Right lobe of liver (tissue), 6 donors: ENCODE measurements at regions not wholly inside any gene's neighbourhood (a gene's known extent, or its start where the extent isn't known, plus 50 kb on each side); places are given as distances from the start of the nearest gene placed in this dataset.
A peak's percentile ranks its signal among the peaks of the same experiment; 100 is the strongest.

Experiments used
- ATAC-seq, 4 donors: fragments of 200-7000 bp; cut with Tn5 transposase; one replicate each; pipeline ENCODE4 v1.9.1; 2020; ENCODE audit warnings: mild to moderate bottlenecking in 4 of 4, moderate library complexity in 4 of 4
- DNase-seq, 3 donors: peaks; one replicate each; pipeline ENCODE4 v3.0.0-alpha.2; 2020
- H3K27ac ChIP-seq, 3 donors: fragments of 200-600 bp; one replicate each; pipeline ENCODE4 v1.8.0; 2022
- H3K27me3 ChIP-seq, 2 donors: fragments of 200-600 bp; one replicate each; pipeline ENCODE4 v1.8.0; 2022
- H3K36me3 ChIP-seq, 4 donors: fragments of 200-600 bp; sonication (generic) in 1 of 4; one replicate each; pipeline versions ENCODE4 v1.5.1 to v1.8.0; 2017 to 2022; ENCODE audit warnings: control low read depth in 1 of 4
- H3K4me1 ChIP-seq, 4 donors: fragments of 200-600 bp; sonication (generic) in 1 of 4; one replicate each; pipeline versions ENCODE4 v1.5.1 to v1.8.0; 2017 to 2022; ENCODE audit warnings: control low read depth in 1 of 4
- H3K4me3 ChIP-seq, 3 donors: fragments of 200-600 bp; one replicate each; pipeline ENCODE4 v1.8.0; 2022
- H3K9me3 ChIP-seq, 4 donors: fragments of 200-600 bp; sonication (generic) in 1 of 4; one replicate each; pipeline versions ENCODE4 v1.5.1 to v1.8.0; 2017 to 2022; ENCODE audit warnings: control low read depth in 1 of 4
- POLR2A ChIP-seq: fragments of 450-650 bp; IDR thresholded peaks from one replicate; pipeline ENCODE4 v1.6.1; 2017; ENCODE audit warnings: antibody characterized with exemption, mild to moderate bottlenecking
- WGBS: methylation state at CpG from one replicate; pipeline ENCODE4 v1.1.6; 2018; ENCODE audit warnings: low coverage, low lambda C conversion rate; ENCODE audit not compliant: insufficient coverage; ENCODE audit errors: missing lambda C conversion rate; 5-methylcytosine and 5-hydroxymethylcytosine counted together
- intact Hi-C, 2 donors: fragments of 100-400 bp; cut with DNase I; formaldehyde crosslinking; loops; one replicate each; pipeline versions ENCODE4 v1.11.2 to v1.14.1; 2022
- TF ChIP-seq, protein P1 (sequence below), 4 donors: fragments of 200-600 bp in 3 of 4; fragments of 450-650 bp in 1 of 4; IDR thresholded peaks; one replicate each; pipeline versions ENCODE4 v1.5.1 to v1.8.0; 2016 to 2022; ENCODE audit warnings: antibody characterized with exemption in 4 of 4, mild to moderate bottlenecking in 2 of 4
- donor health status: DM: no; HTN: yes; CAD: no.
- donor health status: DM: no; HTN: no; CAD: no.
- donor health status: DM: no; HTN: no; CAD: no.
- donor health status: DM: no; HTN: yes; CAD: no.
- donor health status: DM: no; HTN: yes; CAD: no.

DNA sequence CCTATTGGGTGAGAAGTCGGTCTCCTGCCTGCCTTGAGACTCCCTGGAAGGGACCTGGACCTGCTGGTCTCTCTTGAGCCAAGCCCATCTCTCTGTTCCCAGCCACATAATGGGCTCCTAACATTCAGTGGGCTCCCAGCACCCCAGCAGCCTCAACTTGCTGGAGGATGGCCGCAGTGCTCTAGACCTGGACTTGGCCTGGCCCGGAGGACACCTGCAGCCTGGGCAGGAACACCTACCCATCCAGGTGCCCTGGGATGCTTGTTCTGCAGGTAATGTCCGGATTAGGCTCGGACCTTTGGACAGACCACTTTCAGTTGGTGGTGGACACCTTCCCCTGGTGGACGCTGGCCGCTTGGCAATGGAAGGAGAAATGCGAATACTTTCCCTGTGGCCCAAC is 214.6 kb downstream of the URI1 start:
- Histone ChIP-seq H3K4me1 (no peaks in the 10 kb centered on the region), H3K36me3 (no peaks in the 10 kb centered on the region), H3K27me3 (no peaks in the 10 kb centered on the region), H3K4me3 (no peak overlapping the region), H3K27ac (no peak overlapping the region), H3K9me3 (no peaks in the 10 kb centered on the region)
- WGBS = 92% methylated on average over 4 of the region's 8 CpGs
- intact Hi-C loops = no loop called here
- DNase-seq (no peak), ATAC-seq (no peak)
- TF ChIP-seq, protein P1, sequence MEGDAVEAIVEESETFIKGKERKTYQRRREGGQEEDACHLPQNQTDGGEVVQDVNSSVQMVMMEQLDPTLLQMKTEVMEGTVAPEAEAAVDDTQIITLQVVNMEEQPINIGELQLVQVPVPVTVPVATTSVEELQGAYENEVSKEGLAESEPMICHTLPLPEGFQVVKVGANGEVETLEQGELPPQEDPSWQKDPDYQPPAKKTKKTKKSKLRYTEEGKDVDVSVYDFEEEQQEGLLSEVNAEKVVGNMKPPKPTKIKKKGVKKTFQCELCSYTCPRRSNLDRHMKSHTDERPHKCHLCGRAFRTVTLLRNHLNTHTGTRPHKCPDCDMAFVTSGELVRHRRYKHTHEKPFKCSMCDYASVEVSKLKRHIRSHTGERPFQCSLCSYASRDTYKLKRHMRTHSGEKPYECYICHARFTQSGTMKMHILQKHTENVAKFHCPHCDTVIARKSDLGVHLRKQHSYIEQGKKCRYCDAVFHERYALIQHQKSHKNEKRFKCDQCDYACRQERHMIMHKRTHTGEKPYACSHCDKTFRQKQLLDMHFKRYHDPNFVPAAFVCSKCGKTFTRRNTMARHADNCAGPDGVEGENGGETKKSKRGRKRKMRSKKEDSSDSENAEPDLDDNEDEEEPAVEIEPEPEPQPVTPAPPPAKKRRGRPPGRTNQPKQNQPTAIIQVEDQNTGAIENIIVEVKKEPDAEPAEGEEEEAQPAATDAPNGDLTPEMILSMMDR (IDR thresholded peaks at IDR 0.05) = no peak
- no peak for TF ChIP-seq POLR2A

DNA sequence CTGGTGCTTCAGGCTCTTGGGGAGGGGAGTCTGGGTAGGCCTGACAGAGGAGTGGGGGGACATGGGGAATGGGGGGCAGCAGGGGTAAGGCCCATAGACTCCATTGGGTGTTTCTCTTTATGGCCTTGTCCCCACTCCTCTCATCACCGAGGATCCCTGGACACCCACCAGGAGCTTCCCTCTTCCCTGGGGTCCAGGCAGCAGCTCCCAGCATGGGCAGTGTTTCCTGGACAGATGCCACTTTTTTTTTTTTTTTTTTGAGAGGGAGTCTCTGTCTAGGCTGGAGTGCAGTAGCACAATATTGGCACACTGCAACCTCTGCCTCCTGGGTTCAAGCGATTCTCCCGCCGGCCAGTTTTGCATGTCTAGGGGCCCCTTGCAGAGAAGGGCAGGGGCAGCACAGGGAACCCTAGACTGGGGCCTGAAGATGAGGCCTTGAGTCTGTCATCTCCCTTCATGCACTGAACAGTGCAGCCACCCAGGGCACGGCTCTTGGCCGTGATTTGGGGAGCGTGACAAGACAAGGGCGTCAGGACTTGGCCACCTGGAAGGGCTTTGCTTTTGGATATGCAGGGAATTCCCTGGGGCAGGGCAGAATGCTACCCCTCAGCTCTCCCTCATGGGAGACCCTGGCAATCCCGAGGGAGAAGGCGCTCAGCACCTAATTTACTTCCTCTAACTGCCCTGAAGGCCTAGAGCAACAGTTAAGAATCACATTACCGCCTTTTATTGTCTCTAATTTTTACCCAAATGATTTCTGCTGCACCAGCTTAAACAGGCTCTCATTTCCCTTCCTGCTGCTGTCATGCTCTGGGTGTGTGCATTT is 213.9 kb upstream of the ZNF536 start:
- Histone ChIP-seq H3K9me3 (no peaks in the 10 kb centered on the region), H3K27ac (no peak overlapping the region), H3K4me1 (no peaks in the 10 kb centered on the region), H3K36me3 (no peaks in the 10 kb centered on the region), H3K4me3 (no peak overlapping the region), H3K27me3 (no peaks in the 10 kb centered on the region)
- ATAC-seq = no peak
- TF ChIP-seq, protein P1 (IDR thresholded peaks at IDR 0.05) = no peak
- TF ChIP-seq POLR2A = no peak
- DNase-seq = peak in 1 of 3 donors; percentile 12
- intact Hi-C loops = no loop called here
- 69% methylated on average over 4 of the region's 11 CpGs for WGBS

DNA sequence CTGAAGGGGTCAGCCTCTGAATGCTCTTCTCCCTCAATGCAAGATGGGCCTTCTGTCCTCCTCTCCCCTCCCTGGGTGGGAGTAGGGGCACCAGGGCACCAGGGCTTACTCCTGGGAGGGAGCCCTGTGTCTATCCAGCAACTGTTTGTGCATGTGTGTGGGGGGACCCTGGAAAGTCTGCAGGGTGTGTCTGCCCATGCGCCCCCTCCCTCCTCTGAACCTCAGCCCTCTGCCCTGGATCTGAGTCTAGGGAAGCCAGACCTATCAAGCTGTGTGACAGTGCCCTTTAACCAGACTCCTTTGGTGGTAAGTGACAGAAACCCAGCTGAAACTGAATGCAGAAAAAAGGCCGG is 213.3 kb upstream of the ZNF536 start:
- no peaks in the 10 kb centered on the region for H3K4me1 ChIP-seq
- no peaks in the 10 kb centered on the region for H3K9me3 ChIP-seq
- no peaks in the 10 kb centered on the region for H3K36me3 ChIP-seq
- WGBS = 88% methylated on average over 1 of the region's 2 CpGs
- DNase-seq (peak in 1 of 3 donors; percentile 12), ATAC-seq (no peak)
- H3K27ac ChIP-seq = no peak overlapping the region
- intact Hi-C loops = no loop called here
- TF ChIP-seq POLR2A = no peak
- TF ChIP-seq, protein P1 (IDR thresholded peaks at IDR 0.05) = no peak
- no peaks in the 10 kb centered on the region for H3K27me3 ChIP-seq
- H3K4me3 ChIP-seq = no peak overlapping the region

DNA sequence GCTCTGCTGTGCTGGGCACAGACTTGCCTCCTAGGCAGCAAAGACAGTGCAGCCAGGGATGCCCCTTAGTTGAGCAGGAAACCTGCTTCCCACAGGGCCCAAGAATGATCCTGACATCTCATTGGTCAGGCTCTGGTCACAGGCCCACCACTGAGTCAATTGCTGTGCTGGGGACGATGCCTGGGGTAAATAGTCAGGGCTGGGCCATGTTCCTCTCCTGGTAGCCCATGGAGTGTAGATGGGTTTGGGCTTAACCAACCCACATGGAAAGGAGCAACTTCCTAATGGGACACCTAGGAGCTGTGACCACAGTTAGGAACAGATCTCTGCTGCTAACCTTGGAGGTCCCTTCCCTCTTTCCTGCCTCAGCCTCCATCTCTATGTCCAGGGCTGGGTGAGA is 212.5 kb upstream of the ZNF536 start:
- no peak for ATAC-seq
- Histone ChIP-seq H3K27me3 (no peaks in the 10 kb centered on the region), H3K27ac (no peak overlapping the region), H3K4me1 (no peaks in the 10 kb centered on the region), H3K4me3 (no peak overlapping the region), H3K36me3 (no peaks in the 10 kb centered on the region), H3K9me3 (no peaks in the 10 kb centered on the region)
- no peak for TF ChIP-seq POLR2A
- TF ChIP-seq, protein P1 (IDR thresholded peaks at IDR 0.05) = no peak
- no CpG with 5 or more reads among the region's 1 CpG for WGBS
- intact Hi-C loops = no loop called here
- DNase-seq = peak in 1 of 3 donors; percentile 19
